ENCODE measurements at regions not wholly inside any gene's neighbourhood (a gene's known extent, or its start where the extent isn't known, plus 50 kb on each side); places are given as distances from the start of the nearest gene placed in this dataset.
A peak's percentile ranks its signal among the peaks of the same experiment; 100 is the strongest.

- Histone ChIP-seq H3K9ac (ENCODE audit: insufficient read depth, low read length) (no peak overlapping the region), H2AFZ (ENCODE audit: low read length) (no peak overlapping the region), H3K4me2 (ENCODE audit: extremely low read depth, insufficient read depth, low read length) (peak overlapping the region; percentile 17), H3K27ac (ENCODE audit: insufficient read depth, low read length) (peak overlapping the region; percentile 78), H3K36me3 (ENCODE audit: control insufficient read depth, insufficient read depth, low read length) (no peaks in the 10 kb centered on the region), H4K20me1 (ENCODE audit: control insufficient read depth, extremely low read depth, insufficient read depth, low read length) (no peaks in the 10 kb centered on the region), H3K79me2 (ENCODE audit: control insufficient read depth, insufficient read depth, low read length) (no peaks in the 10 kb centered on the region), H3K4me3 (replicated peaks in 1 of 4; ENCODE audit: control extremely low read depth in 1 of 4, insufficient read depth in 1 of 4, low read depth in 3 of 4, low read length in 4 of 4) (peak overlapping the region in 3 of 4 experiments; percentile 9 to 60 (median 11)), H3K9me3 (ENCODE audit: control insufficient read depth, insufficient read depth, low read depth, low read length) (no peaks in the 10 kb centered on the region), H3K4me1 (ENCODE audit: control insufficient read depth, extremely low read depth, insufficient read depth, low read length) (no peaks in the 10 kb centered on the region), H3K27me3 (ENCODE audit: control insufficient read depth, insufficient read depth, low read length) (no peaks in the 10 kb centered on the region)
- TF ChIP-seq EZH2 (IDR thresholded peaks at IDR 0.05; ENCODE audit: low read length, missing control alignments) (no peak), CTCF (conservative IDR thresholded peaks at IDR 0.05 in 1 of 2, IDR thresholded peaks at IDR 0.05 in 1 of 2; ENCODE audit: low read depth in 1 of 2, low read length in 2 of 2) (no peak)
- DNase-seq (ENCODE audit: low read depth in 2 of 2) = peak; percentile 67 to 82
These were observed 156.6 kb upstream of the DMRT1 start for GRCh38 chr9:684941-685340.

- H4K20me1 ChIP-seq (ENCODE audit: control insufficient read depth, extremely low read depth, insufficient read depth, low read length) = no peaks in the 10 kb centered on the region
These were observed 155.1 kb upstream of the DMRT1 start for GRCh38 chr9:686321-686813.

GRCh38 chr9:687034-687785 is 154.3 kb upstream of the DMRT1 start:
- no peaks in the 10 kb centered on the region for H3K9me3 ChIP-seq (ENCODE audit: control insufficient read depth, insufficient read depth, low read depth, low read length)
- H3K9ac ChIP-seq (ENCODE audit: insufficient read depth, low read length) = no peak overlapping the region
- H4K20me1 ChIP-seq (ENCODE audit: control insufficient read depth, extremely low read depth, insufficient read depth, low read length) = no peaks in the 10 kb centered on the region
- H3K27ac ChIP-seq (ENCODE audit: insufficient read depth, low read length) = no peak overlapping the region
- H3K4me2 ChIP-seq (ENCODE audit: extremely low read depth, insufficient read depth, low read length) = no peak overlapping the region
- no peak overlapping the region for H3K4me3 ChIP-seq (replicated peaks in 1 of 4; ENCODE audit: control extremely low read depth in 1 of 4, insufficient read depth in 1 of 4, low read depth in 3 of 4, low read length in 4 of 4)
- TF ChIP-seq EZH2 (IDR thresholded peaks at IDR 0.05; ENCODE audit: low read length, missing control alignments) = no peak
- no peak for TF ChIP-seq CTCF (conservative IDR thresholded peaks at IDR 0.05 in 1 of 2, IDR thresholded peaks at IDR 0.05 in 1 of 2; ENCODE audit: low read depth in 1 of 2, low read length in 2 of 2)
- no peaks in the 10 kb centered on the region for H3K4me1 ChIP-seq (ENCODE audit: control insufficient read depth, extremely low read depth, insufficient read depth, low read length)
- no peak for DNase-seq (ENCODE audit: low read depth in 2 of 2)
- H2AFZ ChIP-seq (ENCODE audit: low read length) = no peak overlapping the region
- H3K27me3 ChIP-seq (ENCODE audit: control insufficient read depth, insufficient read depth, low read length) = no peaks in the 10 kb centered on the region
- H3K79me2 ChIP-seq (ENCODE audit: control insufficient read depth, insufficient read depth, low read length) = no peaks in the 10 kb centered on the region
- no peaks in the 10 kb centered on the region for H3K36me3 ChIP-seq (ENCODE audit: control insufficient read depth, insufficient read depth, low read length)

More at GRCh38 chr9:686321-686813, 155.1 kb upstream of the DMRT1 start:
- no peaks in the 10 kb centered on the region for H3K9me3 ChIP-seq (ENCODE audit: control insufficient read depth, insufficient read depth, low read depth, low read length)
- no peak overlapping the region for H3K9ac ChIP-seq (ENCODE audit: insufficient read depth, low read length)
- no peak overlapping the region for H3K4me3 ChIP-seq (replicated peaks in 1 of 4; ENCODE audit: control extremely low read depth in 1 of 4, insufficient read depth in 1 of 4, low read depth in 3 of 4, low read length in 4 of 4)
- no peak for TF ChIP-seq CTCF (conservative IDR thresholded peaks at IDR 0.05 in 1 of 2, IDR thresholded peaks at IDR 0.05 in 1 of 2; ENCODE audit: low read depth in 1 of 2, low read length in 2 of 2)
- no peak for TF ChIP-seq EZH2 (IDR thresholded peaks at IDR 0.05; ENCODE audit: low read length, missing control alignments)
- DNase-seq (ENCODE audit: low read depth in 2 of 2) = peak; percentile 31 to 74
- H3K27me3 ChIP-seq (ENCODE audit: control insufficient read depth, insufficient read depth, low read length) = no peaks in the 10 kb centered on the region
- H3K79me2 ChIP-seq (ENCODE audit: control insufficient read depth, insufficient read depth, low read length) = no peaks in the 10 kb centered on the region
- peak overlapping the region; percentile 27 for H3K27ac ChIP-seq (ENCODE audit: insufficient read depth, low read length)
- no peaks in the 10 kb centered on the region for H3K4me1 ChIP-seq (ENCODE audit: control insufficient read depth, extremely low read depth, insufficient read depth, low read length)
- peak overlapping the region; percentile 21 for H3K4me2 ChIP-seq (ENCODE audit: extremely low read depth, insufficient read depth, low read length)
- H3K36me3 ChIP-seq (ENCODE audit: control insufficient read depth, insufficient read depth, low read length) = no peaks in the 10 kb centered on the region
- H2AFZ ChIP-seq (ENCODE audit: low read length) = no peak overlapping the region

Measured in fibroblast of lung (primary cell).